GM19240 (cell line): ENCODE measurements at regions not wholly inside any gene's neighbourhood (a gene's known extent, or its start where the extent isn't known, plus 50 kb on each side); places are given as distances from the start of the nearest gene placed in this dataset.

Experiments
- DNase-seq: peaks from one replicate; pipeline ENCODE4 v3.0.0; 2011; ENCODE audit warnings: low spot score; ENCODE audit not compliant: insufficient read length

- no peak for DNase-seq
These were observed 473.2 kb upstream of the SALL1 start for GRCh38 chr16:51624080-51624775.

- DNase-seq = no peak
These were observed 470.5 kb upstream of the SALL1 start for GRCh38 chr16:51621610-51622009.

- no peak for DNase-seq
These were observed 464.1 kb upstream of the SALL1 start for GRCh38 chr16:51615141-51615540.

GRCh38 chr16:51607201-51607651 lies 456.2 kb upstream of the SALL1 start:
- no peak for DNase-seq

- DNase-seq = no peak
These were observed 445.2 kb upstream of the SALL1 start for GRCh38 chr16:51596247-51596646.

- no peak for DNase-seq
These were observed 441.6 kb upstream of the SALL1 start for GRCh38 chr16:51592535-51593300.

- DNase-seq = no peak
These were observed 441.0 kb upstream of the SALL1 start for GRCh38 chr16:51592001-51592501.

GRCh38 chr16:51591480-51591879 lies 440.4 kb upstream of the SALL1 start:
- no peak for DNase-seq

- no peak for DNase-seq
These were observed 428.7 kb upstream of the SALL1 start for GRCh38 chr16:51579652-51580360.

- no peak for DNase-seq
These were observed 426.7 kb upstream of the SALL1 start for GRCh38 chr16:51577621-51578303.

GRCh38 chr16:51576498-51577195 lies 425.6 kb upstream of the SALL1 start:
- no peak for DNase-seq

- DNase-seq = no peak
These were observed 422.1 kb upstream of the SALL1 start for GRCh38 chr16:51573191-51573590.

GRCh38 chr16:51569203-51569931 lies 418.3 kb upstream of the SALL1 start:
- DNase-seq = no peak

GRCh38 chr16:51567911-51568310 lies 416.8 kb upstream of the SALL1 start:
- no peak for DNase-seq

- no peak for DNase-seq
These were observed 414.1 kb upstream of the SALL1 start for GRCh38 chr16:51565184-51565583.

GRCh38 chr16:51562891-51563290 lies 411.8 kb upstream of the SALL1 start:
- DNase-seq = no peak

GRCh38 chr16:51559901-51560300 lies 408.8 kb upstream of the SALL1 start:
- no peak for DNase-seq

GRCh38 chr16:51557670-51558069 lies 406.6 kb upstream of the SALL1 start:
- no peak for DNase-seq

GRCh38 chr16:51556694-51557340 lies 405.7 kb upstream of the SALL1 start:
- DNase-seq = no peak

GRCh38 chr16:51553910-51554309 lies 402.8 kb upstream of the SALL1 start:
- no peak for DNase-seq
